Hepatocyte (in vitro differentiated cells): ENCODE measurements at regions not wholly inside any gene's neighbourhood (a gene's known extent, or its start where the extent isn't known, plus 50 kb on each side); places are given as distances from the start of the nearest gene placed in this dataset.

Experiments used
- EZH2 ChIP-seq: fragments of 200-600 bp; sonication (generic); IDR thresholded peaks from 2 replicates; pipeline ENCODE4 v1.6.1; 2016; ENCODE audit warnings: antibody characterized with exemption, mild to moderate bottlenecking, borderline replicate concordance
- EZH2phosphoT487 ChIP-seq: fragments of 200-600 bp; sonication (generic); IDR thresholded peaks from one replicate; pipeline ENCODE4 v1.6.1; 2018; ENCODE audit warnings: antibody characterized with exemption, mild to moderate bottlenecking, low read depth, moderate library complexity; ENCODE audit not compliant: unreplicated experiment, severe bottlenecking
- TF ChIP-seq, protein P1 (sequence below): fragments of 200-600 bp; sonication (generic); IDR thresholded peaks from 2 replicates; pipeline ENCODE4 v1.5.1; 2016; ENCODE audit warnings: antibody characterized with exemption, mild to moderate bottlenecking; ENCODE audit not compliant: poor library complexity

DNA sequence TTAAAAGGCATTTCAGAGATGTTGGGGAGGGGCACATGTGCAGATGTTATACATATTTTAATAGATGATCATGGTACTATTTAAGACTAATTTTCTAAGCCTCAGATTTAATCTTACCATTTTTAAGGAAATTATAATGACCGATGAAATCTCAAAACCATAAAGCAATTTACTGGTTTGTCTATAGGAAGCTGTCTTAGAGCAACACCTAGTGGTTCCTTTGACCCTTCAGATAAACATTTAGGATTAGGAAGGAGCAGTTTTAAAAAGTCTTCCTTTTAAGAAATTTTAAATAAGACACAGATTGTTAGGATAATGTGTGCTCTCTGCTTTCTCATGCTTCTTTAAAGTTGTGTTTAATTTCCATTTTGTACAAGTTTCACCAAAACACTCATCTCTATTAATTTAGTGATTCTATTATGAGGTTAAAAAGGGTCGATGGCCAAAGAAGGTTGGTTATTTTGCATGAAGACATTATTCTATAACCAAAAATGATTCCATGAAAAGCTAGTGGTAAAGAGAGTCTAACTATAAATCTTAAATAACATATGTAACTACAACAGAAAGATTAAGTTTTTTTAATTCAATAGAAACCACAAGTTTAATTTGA is 376.4 kb downstream of the HACE1 start:
- TF ChIP-seq, protein P1, sequence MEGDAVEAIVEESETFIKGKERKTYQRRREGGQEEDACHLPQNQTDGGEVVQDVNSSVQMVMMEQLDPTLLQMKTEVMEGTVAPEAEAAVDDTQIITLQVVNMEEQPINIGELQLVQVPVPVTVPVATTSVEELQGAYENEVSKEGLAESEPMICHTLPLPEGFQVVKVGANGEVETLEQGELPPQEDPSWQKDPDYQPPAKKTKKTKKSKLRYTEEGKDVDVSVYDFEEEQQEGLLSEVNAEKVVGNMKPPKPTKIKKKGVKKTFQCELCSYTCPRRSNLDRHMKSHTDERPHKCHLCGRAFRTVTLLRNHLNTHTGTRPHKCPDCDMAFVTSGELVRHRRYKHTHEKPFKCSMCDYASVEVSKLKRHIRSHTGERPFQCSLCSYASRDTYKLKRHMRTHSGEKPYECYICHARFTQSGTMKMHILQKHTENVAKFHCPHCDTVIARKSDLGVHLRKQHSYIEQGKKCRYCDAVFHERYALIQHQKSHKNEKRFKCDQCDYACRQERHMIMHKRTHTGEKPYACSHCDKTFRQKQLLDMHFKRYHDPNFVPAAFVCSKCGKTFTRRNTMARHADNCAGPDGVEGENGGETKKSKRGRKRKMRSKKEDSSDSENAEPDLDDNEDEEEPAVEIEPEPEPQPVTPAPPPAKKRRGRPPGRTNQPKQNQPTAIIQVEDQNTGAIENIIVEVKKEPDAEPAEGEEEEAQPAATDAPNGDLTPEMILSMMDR = peak; percentile 64
- no peak for TF ChIP-seq EZH2
- no peak for TF ChIP-seq EZH2phosphoT487
